GM12873 (cell line): ENCODE measurements at regions not wholly inside any gene's neighbourhood (a gene's known extent, or its start where the extent isn't known, plus 50 kb on each side); places are given as distances from the start of the nearest gene placed in this dataset.

Experiments used
- TF ChIP-seq, protein P1 (sequence below): IDR thresholded peaks from 2 replicates; pipeline ENCODE4 v1.5.1; 2012; ENCODE audit warnings: low read depth, mild to moderate bottlenecking, moderate library complexity, low read length, control low read depth; ENCODE audit not compliant: insufficient read depth; ENCODE audit errors: missing control alignments

DNA sequence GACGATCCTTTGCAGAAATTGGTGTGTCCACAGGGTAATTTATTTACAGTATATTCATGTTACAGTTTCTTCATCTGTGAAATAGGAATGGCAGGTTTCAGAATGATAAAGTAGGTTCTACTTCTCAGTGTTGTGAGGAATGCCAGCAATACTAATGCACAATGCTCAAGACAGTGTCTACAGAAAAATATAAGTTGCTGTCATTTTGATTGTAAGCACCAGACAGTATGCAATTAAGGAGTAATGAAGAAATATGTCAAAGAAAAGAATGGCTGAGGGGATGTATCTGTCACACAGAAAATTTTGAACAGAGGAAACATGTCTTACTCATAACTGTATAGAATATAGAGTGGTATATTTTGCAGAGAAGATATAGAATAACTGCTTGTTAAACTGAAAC, 525.4 kb downstream of the GALC start:
- TF ChIP-seq, protein P1, sequence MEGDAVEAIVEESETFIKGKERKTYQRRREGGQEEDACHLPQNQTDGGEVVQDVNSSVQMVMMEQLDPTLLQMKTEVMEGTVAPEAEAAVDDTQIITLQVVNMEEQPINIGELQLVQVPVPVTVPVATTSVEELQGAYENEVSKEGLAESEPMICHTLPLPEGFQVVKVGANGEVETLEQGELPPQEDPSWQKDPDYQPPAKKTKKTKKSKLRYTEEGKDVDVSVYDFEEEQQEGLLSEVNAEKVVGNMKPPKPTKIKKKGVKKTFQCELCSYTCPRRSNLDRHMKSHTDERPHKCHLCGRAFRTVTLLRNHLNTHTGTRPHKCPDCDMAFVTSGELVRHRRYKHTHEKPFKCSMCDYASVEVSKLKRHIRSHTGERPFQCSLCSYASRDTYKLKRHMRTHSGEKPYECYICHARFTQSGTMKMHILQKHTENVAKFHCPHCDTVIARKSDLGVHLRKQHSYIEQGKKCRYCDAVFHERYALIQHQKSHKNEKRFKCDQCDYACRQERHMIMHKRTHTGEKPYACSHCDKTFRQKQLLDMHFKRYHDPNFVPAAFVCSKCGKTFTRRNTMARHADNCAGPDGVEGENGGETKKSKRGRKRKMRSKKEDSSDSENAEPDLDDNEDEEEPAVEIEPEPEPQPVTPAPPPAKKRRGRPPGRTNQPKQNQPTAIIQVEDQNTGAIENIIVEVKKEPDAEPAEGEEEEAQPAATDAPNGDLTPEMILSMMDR, result no peak

DNA sequence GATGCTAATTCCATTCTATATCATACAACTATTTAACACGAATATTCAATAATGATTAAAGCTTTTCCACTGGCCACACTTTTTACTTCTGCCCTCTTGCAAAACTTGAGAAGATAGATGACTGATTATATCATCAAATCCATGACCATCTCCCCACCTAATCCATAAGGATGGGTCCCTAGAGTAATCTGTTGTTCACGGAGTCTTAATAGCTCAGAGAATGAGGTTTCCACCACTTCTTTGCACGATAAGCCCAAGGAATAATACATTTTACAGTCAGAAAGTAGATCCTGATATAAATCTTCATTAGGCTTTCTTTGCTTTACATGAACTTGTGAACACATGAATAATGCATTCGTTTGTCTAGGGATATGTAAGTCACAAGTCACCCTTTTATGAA, 527.2 kb downstream of the GALC start:
- TF ChIP-seq, protein P1, result no peak

DNA sequence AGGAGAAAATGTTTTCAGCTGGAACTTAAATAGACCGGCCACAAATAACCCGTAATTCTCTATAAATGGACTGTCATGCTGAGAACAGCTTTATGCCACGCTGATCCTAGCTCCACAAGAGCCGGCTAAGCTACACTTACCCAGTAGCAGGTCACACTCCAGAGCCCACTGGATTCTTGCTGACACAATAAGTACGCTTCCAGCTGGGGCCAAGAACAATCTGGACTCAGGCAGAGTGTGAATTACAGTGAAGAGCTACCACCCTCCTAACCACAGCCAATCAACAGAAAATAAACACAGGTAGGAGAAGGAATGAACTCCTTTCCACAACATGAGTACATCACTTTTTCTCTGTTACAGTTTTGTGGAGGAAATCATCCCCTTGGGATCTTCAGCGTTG, 531.3 kb downstream of the GALC start:
- TF ChIP-seq, protein P1, result no peak

DNA sequence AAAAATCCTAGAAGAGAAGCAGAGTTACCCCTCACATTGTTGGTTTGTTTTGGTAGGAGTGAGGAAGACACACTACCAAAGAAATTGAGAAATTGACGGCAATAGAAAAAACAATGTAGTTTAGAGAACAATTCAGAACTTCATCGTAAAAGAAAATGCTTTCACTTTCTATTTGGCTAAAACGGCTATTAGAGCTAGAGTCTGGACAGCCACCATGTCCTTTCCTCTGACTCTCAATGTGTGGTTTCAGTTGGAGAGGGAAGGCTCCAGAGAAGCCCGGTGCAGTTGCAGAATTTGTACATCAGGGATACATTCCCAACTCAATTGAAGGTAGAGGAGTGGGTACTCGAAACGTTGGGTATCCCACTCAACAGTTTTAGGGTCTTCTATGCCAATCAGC, 535.3 kb downstream of the GALC start:
- TF ChIP-seq, protein P1, result no peak

DNA sequence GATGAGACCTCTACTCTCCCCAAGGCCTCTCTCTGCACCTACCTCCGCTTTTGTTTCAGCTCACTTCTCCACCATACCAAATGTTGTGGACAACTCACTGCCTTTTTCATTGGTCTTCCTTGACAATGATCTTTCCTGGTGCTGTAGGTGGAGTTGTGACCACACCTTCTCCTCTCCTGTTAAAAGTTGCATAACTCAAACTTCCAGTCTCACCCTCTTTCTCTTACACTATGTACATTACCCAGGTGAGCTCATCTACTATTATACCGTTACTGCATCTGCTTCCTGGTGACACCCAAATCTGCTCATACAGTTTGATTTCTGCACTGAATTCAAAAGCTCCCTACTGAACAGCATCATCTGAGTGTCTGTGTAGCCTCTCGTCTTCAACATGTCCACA, 542.8 kb downstream of the GALC start:
- TF ChIP-seq, protein P1, result no peak

DNA sequence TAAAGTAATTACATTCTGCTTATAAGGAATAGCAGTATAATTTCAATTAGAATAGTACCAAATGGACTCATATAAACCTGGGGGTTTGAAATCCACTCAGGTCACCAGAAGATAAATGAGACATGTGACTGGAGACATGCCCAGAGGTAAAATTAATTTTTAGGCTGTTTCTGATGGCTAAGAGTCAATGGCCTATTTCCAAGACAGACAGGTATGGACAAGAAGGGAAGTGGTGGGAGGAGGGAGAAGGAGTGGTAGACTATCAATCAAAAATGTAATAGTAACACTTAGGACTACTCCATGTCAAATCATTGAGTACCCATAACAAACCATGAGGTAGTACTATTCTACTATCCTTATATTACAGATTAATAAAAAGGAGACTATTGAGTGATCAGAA, 544.0 kb downstream of the GALC start:
- TF ChIP-seq, protein P1, result no peak

DNA sequence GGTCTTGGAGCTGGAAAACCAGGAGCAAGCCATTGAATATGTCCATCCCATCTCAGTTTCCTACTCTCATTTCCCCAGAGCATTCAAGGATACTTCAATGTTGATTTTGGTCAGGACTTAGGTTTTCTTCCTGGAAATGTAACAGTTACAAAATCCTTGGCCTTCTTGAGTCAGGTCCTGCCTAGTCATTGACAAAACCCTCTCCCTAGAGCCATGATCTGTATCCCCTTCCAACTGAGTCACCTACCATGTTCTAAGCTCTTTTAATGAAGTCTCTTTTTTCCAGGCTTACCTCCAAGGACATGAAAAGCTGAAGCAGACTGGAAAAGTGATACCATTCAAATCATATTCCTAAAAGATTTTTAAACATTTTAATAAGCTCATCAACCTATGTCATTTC, 549.2 kb downstream of the GALC start:
- TF ChIP-seq, protein P1, result no peak
